ENCODE measurements at regions not wholly inside any gene's neighbourhood (a gene's known extent, or its start where the extent isn't known, plus 50 kb on each side); places are given as distances from the start of the nearest gene placed in this dataset.
"Not testable (repeated sequence)": the region's sequence is repeated elsewhere in the genome, so short reads cannot be mapped to it uniquely, and the experiment has no call there.

- H3K4me3 Mint-ChIP-seq; DNase-seq; H3K27ac ChIP-seq (ENCODE audit: low read length); H3K9me3 Mint-ChIP-seq; H3K36me3 Mint-ChIP-seq; H3K4me1 Mint-ChIP-seq; CTCF ChIA-PET; H3K9me3 ChIP-seq; H3K4me1 ChIP-seq (ENCODE audit: control insufficient read depth in 1 of 2, extremely low read depth in 1 of 2, insufficient read depth in 2 of 2, low read length in 2 of 2); H3K4me3 ChIP-seq (ENCODE audit: control insufficient read depth in 1 of 2, extremely low read depth in 1 of 2, low read length in 1 of 2); ATAC-seq (replicated peaks in 1 of 4); H3K36me3 ChIP-seq (ENCODE audit: control insufficient read depth in 2 of 2, extremely low read depth in 1 of 2, insufficient read depth in 1 of 2, low read length in 1 of 2); POLR2A ChIA-PET; H3K27ac Mint-ChIP-seq: not testable (repeated sequence)
- H3K27me3 ChIP-seq (replicated peaks in 1 of 2; ENCODE audit: control insufficient read depth in 2 of 2, extremely low read depth in 1 of 2, insufficient read depth in 2 of 2, low read length in 1 of 2), result peaks cover 0 to 19% of the 10 kb centered on the region in 2 experiments
- peaks cover 26 to 35% of the 10 kb centered on the region in 2 donors for H3K27me3 Mint-ChIP-seq
- WGBS (ENCODE audit: insufficient coverage), result 95% methylated on average over 8 of the region's 10 CpGs
Measured at GRCh38 chr1:157294387-157295145, 156.4 kb upstream of the ETV3 start.

- Mint-ChIP-seq H3K9me3 (no peaks in the 10 kb centered on the region), H3K27me3 (peaks cover 38 to 47% of the 10 kb centered on the region in 2 donors), H3K4me3 (no peak overlapping the region), H3K4me1 (no peaks in the 10 kb centered on the region), H3K36me3 (no peaks in the 10 kb centered on the region), H3K27ac (no peak overlapping the region)
- WGBS (ENCODE audit: insufficient coverage), result 75% methylated on average over 2 of the region's 4 CpGs
- no peaks in the 10 kb centered on the region for H3K9me3 ChIP-seq
- no peaks in the 10 kb centered on the region for H3K4me1 ChIP-seq (ENCODE audit: control insufficient read depth in 1 of 2, extremely low read depth in 1 of 2, insufficient read depth in 2 of 2, low read length in 2 of 2)
- ATAC-seq (replicated peaks in 1 of 4), result no peak
- no peak for DNase-seq
- H3K36me3 ChIP-seq (ENCODE audit: control insufficient read depth in 2 of 2, extremely low read depth in 1 of 2, insufficient read depth in 1 of 2, low read length in 1 of 2), result no peaks in the 10 kb centered on the region
- ChIA-PET CTCF (no interaction called here), POLR2A (no interaction called here)
- peaks cover 0 to 28% of the 10 kb centered on the region in 2 experiments for H3K27me3 ChIP-seq (replicated peaks in 1 of 2; ENCODE audit: control insufficient read depth in 2 of 2, extremely low read depth in 1 of 2, insufficient read depth in 2 of 2, low read length in 1 of 2)
- no peak overlapping the region for H3K27ac ChIP-seq (ENCODE audit: low read length)
- H3K4me3 ChIP-seq (ENCODE audit: control insufficient read depth in 1 of 2, extremely low read depth in 1 of 2, low read length in 1 of 2), result no peak overlapping the region
Measured at GRCh38 chr1:157292809-157293564, 154.8 kb upstream of the ETV3 start.

- Mint-ChIP-seq H3K4me3 (no peak overlapping the region), H3K36me3 (no peaks in the 10 kb centered on the region), H3K9me3 (no peaks in the 10 kb centered on the region), H3K27ac (no peak overlapping the region), H3K4me1 (no peaks in the 10 kb centered on the region), H3K27me3 (peaks cover 41 to 51% of the 10 kb centered on the region in 2 donors)
- ChIA-PET POLR2A (no interaction called here), CTCF (no interaction called here)
- H3K27ac ChIP-seq (ENCODE audit: low read length), result no peak overlapping the region
- H3K27me3 ChIP-seq (replicated peaks in 1 of 2; ENCODE audit: control insufficient read depth in 2 of 2, extremely low read depth in 1 of 2, insufficient read depth in 2 of 2, low read length in 1 of 2), result peaks cover 0 to 32% of the 10 kb centered on the region in 2 experiments
- H3K9me3 ChIP-seq, result no peaks in the 10 kb centered on the region
- ATAC-seq (replicated peaks in 1 of 4), result no peak
- no peak overlapping the region for H3K4me3 ChIP-seq (ENCODE audit: control insufficient read depth in 1 of 2, extremely low read depth in 1 of 2, low read length in 1 of 2)
- WGBS (ENCODE audit: insufficient coverage), result 63% methylated on average over 3 of the region's 6 CpGs
- H3K4me1 ChIP-seq (ENCODE audit: control insufficient read depth in 1 of 2, extremely low read depth in 1 of 2, insufficient read depth in 2 of 2, low read length in 2 of 2), result no peaks in the 10 kb centered on the region
- DNase-seq, result no peak
- no peaks in the 10 kb centered on the region for H3K36me3 ChIP-seq (ENCODE audit: control insufficient read depth in 2 of 2, extremely low read depth in 1 of 2, insufficient read depth in 1 of 2, low read length in 1 of 2)
Measured at GRCh38 chr1:157292302-157292701, 154.1 kb upstream of the ETV3 start.

DNA sequence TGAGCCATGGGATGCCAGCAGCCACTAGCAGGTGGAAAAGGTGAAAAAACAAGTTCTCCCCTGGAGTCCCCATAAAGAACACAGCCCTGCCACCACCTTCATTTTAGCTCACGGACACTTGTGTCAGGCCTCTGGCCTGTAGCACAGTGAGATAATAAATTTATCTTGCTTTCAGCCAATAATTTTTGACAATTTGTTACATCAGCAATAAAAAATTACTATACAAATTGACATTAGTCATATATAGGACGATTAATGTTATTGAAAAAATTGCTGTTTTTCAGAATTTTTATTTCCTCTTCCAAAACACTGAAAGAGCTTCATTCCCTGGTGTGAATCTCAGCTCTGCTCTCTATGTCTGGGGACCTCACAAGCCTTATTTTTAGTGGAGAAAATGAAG is 152.9 kb upstream of the ETV3 start:
- no CpG with 5 or more reads among the region's 2 CpGs for WGBS (ENCODE audit: insufficient coverage)
- no peak overlapping the region for H3K4me3 ChIP-seq (ENCODE audit: control insufficient read depth in 1 of 2, extremely low read depth in 1 of 2, low read length in 1 of 2)
- no peaks in the 10 kb centered on the region for H3K9me3 ChIP-seq
- peaks cover 40 to 54% of the 10 kb centered on the region in 2 donors for H3K27me3 Mint-ChIP-seq
- H3K4me3 Mint-ChIP-seq, result no peak overlapping the region
- DNase-seq (no peak), ATAC-seq (replicated peaks in 1 of 4) (no peak)
- peaks cover 0 to 33% of the 10 kb centered on the region in 2 experiments for H3K27me3 ChIP-seq (replicated peaks in 1 of 2; ENCODE audit: control insufficient read depth in 2 of 2, extremely low read depth in 1 of 2, insufficient read depth in 2 of 2, low read length in 1 of 2)
- H3K9me3 Mint-ChIP-seq, result no peaks in the 10 kb centered on the region
- no peak overlapping the region for H3K27ac ChIP-seq (ENCODE audit: low read length)
- CTCF ChIA-PET, result no interaction called here
- H3K36me3 ChIP-seq (ENCODE audit: control insufficient read depth in 2 of 2, extremely low read depth in 1 of 2, insufficient read depth in 1 of 2, low read length in 1 of 2), result no peaks in the 10 kb centered on the region
- no peaks in the 10 kb centered on the region for H3K4me1 Mint-ChIP-seq
- H3K4me1 ChIP-seq (ENCODE audit: control insufficient read depth in 1 of 2, extremely low read depth in 1 of 2, insufficient read depth in 2 of 2, low read length in 2 of 2), result no peaks in the 10 kb centered on the region
- no peak overlapping the region for H3K27ac Mint-ChIP-seq
- POLR2A ChIA-PET, result no interaction called here
- no peaks in the 10 kb centered on the region for H3K36me3 Mint-ChIP-seq

DNA sequence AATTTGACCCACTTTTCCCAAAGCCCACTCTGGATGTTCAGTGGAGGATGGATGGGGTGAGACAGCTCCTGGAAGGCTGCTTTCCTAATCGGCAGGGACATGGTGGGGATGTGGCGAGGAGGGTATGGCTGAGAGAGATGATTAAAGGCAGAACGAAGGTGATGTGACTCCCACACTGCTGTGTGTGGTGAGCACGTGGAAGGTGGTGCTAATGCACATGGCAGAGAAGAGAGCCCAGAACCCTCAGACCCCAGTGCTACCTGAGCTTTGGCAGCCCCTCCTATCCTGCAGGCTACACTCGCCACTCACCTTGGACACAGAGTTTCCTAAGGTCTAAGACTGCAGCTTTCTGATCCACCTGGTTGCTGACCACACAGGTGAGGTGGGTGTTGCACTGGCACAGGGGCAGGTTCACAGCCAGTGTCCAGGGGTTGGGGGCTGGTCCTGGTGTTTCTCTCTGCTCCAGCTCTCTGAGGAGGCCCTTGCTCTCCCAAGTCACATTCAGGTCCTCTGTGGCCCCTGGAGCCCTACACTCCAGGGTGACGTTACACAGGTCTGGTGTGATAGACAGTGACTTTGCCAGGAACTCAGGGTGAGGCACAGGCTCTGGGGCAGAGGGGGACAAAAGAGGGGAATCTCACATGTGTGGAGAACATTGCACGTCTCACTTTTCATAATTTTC is 151.4 kb upstream of the ETV3 start:
- no peaks in the 10 kb centered on the region for H3K4me1 Mint-ChIP-seq
- H3K9me3 Mint-ChIP-seq, result no peaks in the 10 kb centered on the region
- no peak for DNase-seq
- Histone ChIP-seq H3K9me3 (no peaks in the 10 kb centered on the region), H3K27ac (ENCODE audit: low read length) (no peak overlapping the region), H3K36me3 (ENCODE audit: control insufficient read depth in 2 of 2, extremely low read depth in 1 of 2, insufficient read depth in 1 of 2, low read length in 1 of 2) (no peaks in the 10 kb centered on the region), H3K4me1 (ENCODE audit: control insufficient read depth in 1 of 2, extremely low read depth in 1 of 2, insufficient read depth in 2 of 2, low read length in 2 of 2) (no peaks in the 10 kb centered on the region), H3K4me3 (ENCODE audit: control insufficient read depth in 1 of 2, extremely low read depth in 1 of 2, low read length in 1 of 2) (no peak overlapping the region), H3K27me3 (replicated peaks in 1 of 2; ENCODE audit: control insufficient read depth in 2 of 2, extremely low read depth in 1 of 2, insufficient read depth in 2 of 2, low read length in 1 of 2) (peaks cover 0 to 42% of the 10 kb centered on the region in 2 experiments)
- 74% methylated on average over 2 of the region's 7 CpGs for WGBS (ENCODE audit: insufficient coverage)
- ChIA-PET POLR2A (no interaction called here), CTCF (interaction anchor here in 1 of 2 donors (0.8 kb wide), 1 partner anchor 11 kb away, joined by 3 read pairs; no protein-coding TSS in a partner anchor)
- H3K36me3 Mint-ChIP-seq, result no peaks in the 10 kb centered on the region
- H3K27me3 Mint-ChIP-seq, result peaks cover 37 to 49% of the 10 kb centered on the region in 2 donors
- H3K4me3 Mint-ChIP-seq, result no peak overlapping the region
- H3K27ac Mint-ChIP-seq, result no peak overlapping the region
- no peak for ATAC-seq (replicated peaks in 1 of 4)

DNA sequence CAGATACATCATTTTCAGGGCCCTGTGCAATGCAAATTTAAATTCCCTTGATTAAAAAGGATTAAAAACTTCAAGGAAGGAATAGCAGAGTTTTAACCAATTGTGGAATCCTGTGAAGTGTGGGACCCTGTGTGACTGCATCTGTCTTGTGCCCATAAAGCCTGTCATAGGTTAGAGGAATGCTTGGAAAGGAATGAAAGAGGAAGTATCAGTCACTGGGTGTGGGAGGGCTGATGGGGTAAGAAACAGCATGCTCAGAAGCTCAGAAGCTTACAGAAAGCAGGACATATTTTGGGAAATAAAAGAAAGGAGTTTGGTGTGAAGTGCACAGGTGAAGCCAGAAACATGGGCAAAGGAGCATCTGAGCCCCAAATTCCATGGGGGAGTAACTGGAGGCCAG is 150.8 kb upstream of the ETV3 start:
- Mint-ChIP-seq H3K4me3 (no peak overlapping the region), H3K27me3 (peaks cover 39 to 55% of the 10 kb centered on the region in 2 donors), H3K9me3 (no peaks in the 10 kb centered on the region), H3K36me3 (no peaks in the 10 kb centered on the region), H3K27ac (no peak overlapping the region), H3K4me1 (no peaks in the 10 kb centered on the region)
- Histone ChIP-seq H3K27me3 (replicated peaks in 1 of 2; ENCODE audit: control insufficient read depth in 2 of 2, extremely low read depth in 1 of 2, insufficient read depth in 2 of 2, low read length in 1 of 2) (peaks cover 0 to 38% of the 10 kb centered on the region in 2 experiments), H3K36me3 (ENCODE audit: control insufficient read depth in 2 of 2, extremely low read depth in 1 of 2, insufficient read depth in 1 of 2, low read length in 1 of 2) (no peaks in the 10 kb centered on the region), H3K4me3 (ENCODE audit: control insufficient read depth in 1 of 2, extremely low read depth in 1 of 2, low read length in 1 of 2) (no peak overlapping the region), H3K9me3 (no peaks in the 10 kb centered on the region), H3K27ac (ENCODE audit: low read length) (no peak overlapping the region), H3K4me1 (ENCODE audit: control insufficient read depth in 1 of 2, extremely low read depth in 1 of 2, insufficient read depth in 2 of 2, low read length in 2 of 2) (no peaks in the 10 kb centered on the region)
- ATAC-seq (replicated peaks in 1 of 4) (no peak), DNase-seq (no peak)
- POLR2A ChIA-PET, result no interaction called here
- CTCF ChIA-PET, result interaction anchor here in 1 of 2 donors (0.8 kb wide), 1 partner anchor 11 kb away, joined by 3 read pairs; no protein-coding TSS in a partner anchor

Measured in T-cell (primary cell).